ENCODE measurements at regions not wholly inside any gene's neighbourhood (a gene's known extent, or its start where the extent isn't known, plus 50 kb on each side); places are given as distances from the start of the nearest gene placed in this dataset.

DNA sequence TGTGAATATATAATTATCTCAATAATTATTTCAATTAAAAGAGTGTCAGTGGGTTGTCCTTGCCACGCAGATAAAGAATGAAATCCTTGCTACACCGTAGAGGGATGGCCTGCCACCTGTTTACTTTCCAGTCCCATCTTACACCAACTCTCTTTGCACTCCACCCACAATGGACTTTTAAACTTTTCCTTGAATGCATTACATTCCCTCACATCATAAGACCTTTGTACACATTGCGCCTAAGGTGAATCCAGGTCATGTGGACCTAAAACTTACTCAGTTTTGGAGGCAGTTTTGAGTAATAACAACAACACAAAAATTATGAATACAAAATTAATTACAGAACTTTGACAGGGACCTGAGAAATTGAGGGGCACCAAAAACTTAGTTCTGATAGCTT, 78.7 kb upstream of the PDE5A start:
- no peak overlapping the region for H3K27ac ChIP-seq
- no peak for DNase-seq
- no peak overlapping the region for H3K4me3 ChIP-seq (ENCODE audit: low read depth, low read length)
- H3K9me3 ChIP-seq (ENCODE audit: severe bottlenecking) = peaks cover 6% of the 10 kb centered on the region
- no peaks in the 10 kb centered on the region for H3K27me3 ChIP-seq (ENCODE audit: insufficient read depth, low read depth, severe bottlenecking)
- TF ChIP-seq CTCF (IDR thresholded peaks at IDR 0.05; ENCODE audit: low read depth, low read length) = no peak
- H3K36me3 ChIP-seq = no peaks in the 10 kb centered on the region

DNA sequence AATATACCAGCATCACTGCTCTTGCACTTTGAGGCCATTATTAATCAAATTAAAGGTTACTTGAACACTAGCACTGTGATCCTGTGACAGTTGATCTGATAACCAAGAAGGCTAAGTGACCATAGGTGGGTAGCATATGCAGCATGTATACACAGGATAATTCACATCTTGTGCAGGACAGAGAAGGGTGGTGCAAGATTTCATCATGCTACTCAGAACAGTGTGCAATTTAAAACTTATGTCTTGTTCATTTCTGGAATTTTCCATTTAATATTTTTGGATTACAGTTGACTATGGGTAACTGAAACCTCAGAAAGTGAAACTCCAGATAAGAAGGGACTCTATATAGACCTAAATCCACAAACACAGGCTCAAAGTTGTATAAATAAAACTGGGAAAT, 78.2 kb upstream of the PDE5A start:
- H3K4me3 ChIP-seq (ENCODE audit: low read depth, low read length) = no peak overlapping the region
- TF ChIP-seq CTCF (IDR thresholded peaks at IDR 0.05; ENCODE audit: low read depth, low read length) = no peak
- H3K27ac ChIP-seq = no peak overlapping the region
- H3K9me3 ChIP-seq (ENCODE audit: severe bottlenecking) = peaks cover under 1% of the 10 kb centered on the region
- no peaks in the 10 kb centered on the region for H3K36me3 ChIP-seq
- H3K27me3 ChIP-seq (ENCODE audit: insufficient read depth, low read depth, severe bottlenecking) = no peaks in the 10 kb centered on the region
- DNase-seq = no peak

DNA sequence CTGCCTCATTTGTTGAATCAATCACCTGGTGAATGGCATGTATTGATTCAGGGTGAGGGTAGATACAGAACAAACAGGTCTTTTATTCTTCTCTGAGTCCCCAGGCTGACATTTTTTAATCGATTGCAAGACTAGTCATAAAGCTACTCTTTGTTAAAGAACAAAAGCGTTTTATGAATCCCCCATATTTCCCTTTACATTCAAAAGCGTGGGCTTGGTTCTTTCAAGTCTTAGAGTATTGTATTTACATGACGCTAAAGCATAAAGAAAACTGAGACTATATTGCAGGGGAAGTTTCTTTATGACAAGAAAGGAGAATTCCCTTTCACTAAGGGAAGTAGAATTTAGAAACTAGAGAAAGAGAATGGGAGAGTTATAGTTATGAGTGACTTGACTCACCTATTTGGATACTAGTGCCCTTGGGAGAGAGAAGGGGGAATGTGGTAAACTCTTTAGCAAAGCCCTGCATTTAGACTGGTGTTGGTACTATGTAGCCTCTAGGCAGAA, 69.3 kb upstream of the PDE5A start:
- no peaks in the 10 kb centered on the region for H3K36me3 ChIP-seq
- TF ChIP-seq CTCF (IDR thresholded peaks at IDR 0.05; ENCODE audit: low read depth, low read length) = no peak
- no peak for DNase-seq
- no peaks in the 10 kb centered on the region for H3K9me3 ChIP-seq (ENCODE audit: severe bottlenecking)
- no peak overlapping the region for H3K27ac ChIP-seq
- H3K27me3 ChIP-seq (ENCODE audit: insufficient read depth, low read depth, severe bottlenecking) = no peaks in the 10 kb centered on the region
- no peak overlapping the region for H3K4me3 ChIP-seq (ENCODE audit: low read depth, low read length)

GRCh38 chr4:119696963-119697362, 68.4 kb upstream of the PDE5A start:
- DNase-seq = no peak

GRCh38 chr4:119695216-119695615, 66.6 kb upstream of the PDE5A start:
- no peak overlapping the region for H3K27ac ChIP-seq
- H3K27me3 ChIP-seq (ENCODE audit: insufficient read depth, low read depth, severe bottlenecking) = no peaks in the 10 kb centered on the region
- no peak for DNase-seq
- no peak overlapping the region for H3K4me3 ChIP-seq (ENCODE audit: low read depth, low read length)
- H3K9me3 ChIP-seq (ENCODE audit: severe bottlenecking) = peaks cover 3% of the 10 kb centered on the region
- no peaks in the 10 kb centered on the region for H3K36me3 ChIP-seq
- no peak for TF ChIP-seq CTCF (IDR thresholded peaks at IDR 0.05; ENCODE audit: low read depth, low read length)

More at GRCh38 chr4:119696963-119697362, 68.4 kb upstream of the PDE5A start:
- H3K9me3 ChIP-seq (ENCODE audit: severe bottlenecking) = no peaks in the 10 kb centered on the region
- H3K36me3 ChIP-seq = no peaks in the 10 kb centered on the region
- no peaks in the 10 kb centered on the region for H3K27me3 ChIP-seq (ENCODE audit: insufficient read depth, low read depth, severe bottlenecking)
- no peak overlapping the region for H3K4me3 ChIP-seq (ENCODE audit: low read depth, low read length)
- no peak overlapping the region for H3K27ac ChIP-seq
- TF ChIP-seq CTCF (IDR thresholded peaks at IDR 0.05; ENCODE audit: low read depth, low read length) = no peak

DNA sequence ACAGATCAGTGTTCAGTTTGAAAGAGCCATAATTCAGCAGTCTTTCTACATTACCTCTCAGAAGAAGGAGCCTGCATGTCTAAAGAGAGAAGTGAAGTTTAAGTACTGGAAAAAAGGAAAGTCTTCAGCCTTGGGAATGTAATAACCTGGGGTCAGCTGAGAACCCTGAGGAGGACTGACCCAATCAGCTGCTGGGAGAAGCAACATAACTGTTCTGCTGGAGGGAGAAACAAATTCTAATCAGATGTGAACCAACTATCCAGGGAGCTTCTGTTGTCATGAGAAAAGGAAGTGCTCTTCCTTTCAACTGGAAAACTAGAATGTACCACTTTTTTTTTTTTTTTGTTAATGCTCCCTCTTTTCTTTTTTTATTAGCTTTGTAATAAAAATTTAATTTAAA, 64.5 kb upstream of the PDE5A start:
- Histone ChIP-seq H3K9me3 (ENCODE audit: severe bottlenecking) (peaks cover 3% of the 10 kb centered on the region), H3K27ac (no peak overlapping the region), H3K4me3 (ENCODE audit: low read depth, low read length) (no peak overlapping the region), H3K36me3 (no peaks in the 10 kb centered on the region), H3K27me3 (ENCODE audit: insufficient read depth, low read depth, severe bottlenecking) (no peaks in the 10 kb centered on the region)
- no peak for DNase-seq
- TF ChIP-seq CTCF (IDR thresholded peaks at IDR 0.05; ENCODE audit: low read depth, low read length) = no peak

Data from WERI-Rb-1 (cell line).